ENCODE measurements at regions not wholly inside any gene's neighbourhood (a gene's known extent, or its start where the extent isn't known, plus 50 kb on each side); places are given as distances from the start of the nearest gene placed in this dataset.
A peak's percentile ranks its signal among the peaks of the same experiment; 100 is the strongest.

- no peaks in the 10 kb centered on the region for H3K36me3 ChIP-seq (ENCODE audit: low read depth)
- DNase-seq (ENCODE audit: low spot score), result no peak
- no peaks in the 10 kb centered on the region for H3K9me3 ChIP-seq (ENCODE audit: severe bottlenecking)
- no peak overlapping the region for H3K4me3 ChIP-seq (ENCODE audit: severe bottlenecking)
- H3K27me3 ChIP-seq (ENCODE audit: insufficient read depth, poor library complexity, severe bottlenecking), result no peaks in the 10 kb centered on the region
- no peaks in the 10 kb centered on the region for H3K4me1 ChIP-seq (ENCODE audit: insufficient read depth, poor library complexity, severe bottlenecking)
- H3K27ac ChIP-seq (ENCODE audit: poor library complexity, severe bottlenecking), result no peak overlapping the region
- TF ChIP-seq, protein P1, sequence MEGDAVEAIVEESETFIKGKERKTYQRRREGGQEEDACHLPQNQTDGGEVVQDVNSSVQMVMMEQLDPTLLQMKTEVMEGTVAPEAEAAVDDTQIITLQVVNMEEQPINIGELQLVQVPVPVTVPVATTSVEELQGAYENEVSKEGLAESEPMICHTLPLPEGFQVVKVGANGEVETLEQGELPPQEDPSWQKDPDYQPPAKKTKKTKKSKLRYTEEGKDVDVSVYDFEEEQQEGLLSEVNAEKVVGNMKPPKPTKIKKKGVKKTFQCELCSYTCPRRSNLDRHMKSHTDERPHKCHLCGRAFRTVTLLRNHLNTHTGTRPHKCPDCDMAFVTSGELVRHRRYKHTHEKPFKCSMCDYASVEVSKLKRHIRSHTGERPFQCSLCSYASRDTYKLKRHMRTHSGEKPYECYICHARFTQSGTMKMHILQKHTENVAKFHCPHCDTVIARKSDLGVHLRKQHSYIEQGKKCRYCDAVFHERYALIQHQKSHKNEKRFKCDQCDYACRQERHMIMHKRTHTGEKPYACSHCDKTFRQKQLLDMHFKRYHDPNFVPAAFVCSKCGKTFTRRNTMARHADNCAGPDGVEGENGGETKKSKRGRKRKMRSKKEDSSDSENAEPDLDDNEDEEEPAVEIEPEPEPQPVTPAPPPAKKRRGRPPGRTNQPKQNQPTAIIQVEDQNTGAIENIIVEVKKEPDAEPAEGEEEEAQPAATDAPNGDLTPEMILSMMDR (IDR thresholded peaks at IDR 0.05; ENCODE audit: poor library complexity, severe bottlenecking), result no peak
- no peak for ATAC-seq (ENCODE audit: low read depth)
These were observed 166.5 kb downstream of the HERPUD2 start for GRCh38 chr7:35528381-35528977.

- Histone ChIP-seq H3K27ac (ENCODE audit: poor library complexity, severe bottlenecking) (no peak overlapping the region), H3K4me1 (ENCODE audit: insufficient read depth, poor library complexity, severe bottlenecking) (no peaks in the 10 kb centered on the region), H3K27me3 (ENCODE audit: insufficient read depth, poor library complexity, severe bottlenecking) (no peaks in the 10 kb centered on the region), H3K36me3 (ENCODE audit: low read depth) (no peaks in the 10 kb centered on the region), H3K9me3 (ENCODE audit: severe bottlenecking) (no peaks in the 10 kb centered on the region), H3K4me3 (ENCODE audit: severe bottlenecking) (no peak overlapping the region)
- DNase-seq (ENCODE audit: low spot score) (no peak), ATAC-seq (ENCODE audit: low read depth) (no peak)
- TF ChIP-seq, protein P1 (IDR thresholded peaks at IDR 0.05; ENCODE audit: poor library complexity, severe bottlenecking), result no peak
These were observed 168.3 kb downstream of the HERPUD2 start for GRCh38 chr7:35526645-35527044.

GRCh38 chr7:35524112-35524804 is 170.7 kb downstream of the HERPUD2 start:
- DNase-seq (ENCODE audit: low spot score), result no peak
- Histone ChIP-seq H3K9me3 (ENCODE audit: severe bottlenecking) (no peaks in the 10 kb centered on the region), H3K4me3 (ENCODE audit: severe bottlenecking) (no peak overlapping the region), H3K4me1 (ENCODE audit: insufficient read depth, poor library complexity, severe bottlenecking) (no peaks in the 10 kb centered on the region), H3K27ac (ENCODE audit: poor library complexity, severe bottlenecking) (no peak overlapping the region), H3K27me3 (ENCODE audit: insufficient read depth, poor library complexity, severe bottlenecking) (peaks cover 7% of the 10 kb centered on the region), H3K36me3 (ENCODE audit: low read depth) (no peaks in the 10 kb centered on the region)
- peak; percentile 85 for ATAC-seq (ENCODE audit: low read depth)
- TF ChIP-seq, protein P1 (IDR thresholded peaks at IDR 0.05; ENCODE audit: poor library complexity, severe bottlenecking), result no peak

DNA sequence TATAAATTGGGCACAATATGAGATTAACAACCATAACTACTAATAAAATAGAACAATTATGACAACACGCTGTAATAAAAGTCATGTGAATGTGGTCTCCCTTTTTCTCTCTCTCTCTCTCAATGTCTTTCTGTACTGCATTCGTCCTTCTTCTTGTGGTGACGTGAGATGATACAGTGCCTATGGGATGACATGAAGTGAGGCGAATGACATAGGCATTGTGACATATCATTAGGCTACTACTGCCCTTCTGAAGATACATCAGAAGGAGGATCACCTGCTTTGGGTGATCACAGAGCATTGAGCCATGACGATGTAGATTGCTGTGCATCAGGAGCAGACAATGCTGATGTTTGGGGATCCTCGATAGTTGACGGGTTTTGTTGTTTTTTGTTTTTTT is 171.6 kb downstream of the HERPUD2 start:
- no peak for ATAC-seq (ENCODE audit: low read depth)
- H3K27ac ChIP-seq (ENCODE audit: poor library complexity, severe bottlenecking), result no peak overlapping the region
- H3K4me1 ChIP-seq (ENCODE audit: insufficient read depth, poor library complexity, severe bottlenecking), result no peaks in the 10 kb centered on the region
- no peak overlapping the region for H3K4me3 ChIP-seq (ENCODE audit: severe bottlenecking)
- no peak for DNase-seq (ENCODE audit: low spot score)
- H3K36me3 ChIP-seq (ENCODE audit: low read depth), result no peaks in the 10 kb centered on the region
- no peaks in the 10 kb centered on the region for H3K9me3 ChIP-seq (ENCODE audit: severe bottlenecking)
- TF ChIP-seq, protein P1 (IDR thresholded peaks at IDR 0.05; ENCODE audit: poor library complexity, severe bottlenecking), result no peak
- H3K27me3 ChIP-seq (ENCODE audit: insufficient read depth, poor library complexity, severe bottlenecking), result peaks cover 11% of the 10 kb centered on the region

DNA sequence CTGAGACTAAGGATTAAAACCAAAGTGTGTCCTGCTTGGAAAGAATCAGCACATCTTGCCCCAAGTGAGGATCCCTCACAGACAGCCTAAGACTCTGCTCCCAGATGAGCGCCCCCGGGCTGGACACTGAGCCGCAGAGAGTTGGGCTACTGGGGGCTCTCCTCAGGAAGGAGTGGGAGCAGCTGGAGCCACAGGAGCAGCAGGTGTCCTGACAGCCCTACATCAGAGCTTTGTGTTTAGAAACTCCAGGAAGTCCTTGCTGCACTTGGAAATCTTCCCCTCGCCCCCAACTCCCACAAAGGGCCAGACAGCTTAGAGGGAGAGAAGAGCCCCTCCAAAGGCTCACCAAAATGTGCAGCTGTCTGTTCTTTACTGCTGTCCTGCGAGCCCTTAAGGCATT is 172.2 kb downstream of the HERPUD2 start:
- Histone ChIP-seq H3K36me3 (ENCODE audit: low read depth) (no peaks in the 10 kb centered on the region), H3K4me1 (ENCODE audit: insufficient read depth, poor library complexity, severe bottlenecking) (no peaks in the 10 kb centered on the region), H3K27me3 (ENCODE audit: insufficient read depth, poor library complexity, severe bottlenecking) (peaks cover 15% of the 10 kb centered on the region), H3K9me3 (ENCODE audit: severe bottlenecking) (no peaks in the 10 kb centered on the region), H3K27ac (ENCODE audit: poor library complexity, severe bottlenecking) (no peak overlapping the region), H3K4me3 (ENCODE audit: severe bottlenecking) (no peak overlapping the region)
- DNase-seq (ENCODE audit: low spot score), result no peak
- TF ChIP-seq, protein P1 (IDR thresholded peaks at IDR 0.05; ENCODE audit: poor library complexity, severe bottlenecking), result no peak
- ATAC-seq (ENCODE audit: low read depth), result no peak
